Endothelial cell of umbilical vein (primary cell): ENCODE measurements at regions not wholly inside any gene's neighbourhood (a gene's known extent, or its start where the extent isn't known, plus 50 kb on each side); places are given as distances from the start of the nearest gene placed in this dataset.

ENCODE experiments used
- BruUV-seq: library from RNA; stranded (reverse); fragments of 400-500 nt; replicated peaks from 2 replicates; lab custom pipeline; 2021; lab: Mats Ljungman, UMichigan
- CTCF ChIA-PET: fragments of 300-600, 350-600 bp; sonication (Branson Sonifier 250); formaldehyde crosslinking; loops from one replicate; lab custom pipeline; 2021; ENCODE audit warnings: antibody characterized with exemption, inconsistent platforms; lab: Charles Lee
- POLR2A ChIA-PET: fragments of 300-600, 350-600 bp; sonication (Branson Sonifier 250); formaldehyde crosslinking; loops from one replicate; lab custom pipeline; 2021; ENCODE audit warnings: antibody characterized with exemption, inconsistent platforms; lab: Charles Lee
- DNase-seq: peaks from one replicate; pipeline ENCODE4 v3.0.0-alpha.2; 2011; ENCODE audit warnings: low read depth, low spot score
- FAIRE-seq: peaks from 2 replicates; lab custom pipeline; 2011; peaks lifted over from hg19 to GRCh38; lab: Jason Lieb, UNC
- H2AFZ ChIP-seq: 2 replicates; pipeline ENCODE4 v1.6.0; 2012; ENCODE audit warnings: low read depth, low read length, control low read depth, inconsistent platforms
- H3K27ac ChIP-seq: 2 replicates; pipeline ENCODE4 v1.5.1; 2011; ENCODE audit warnings: low read depth, mild to moderate bottlenecking, control low read depth, low read length, moderate library complexity; ENCODE audit not compliant: insufficient read depth
- H3K27me3 ChIP-seq, 2 experiments: 2 replicates each; pipeline versions ENCODE4 v1.6.0 to v1.6.1; 2011; ENCODE audit warnings: low read length in 2 of 2, mixed read lengths in 1 of 2; ENCODE audit not compliant: control insufficient read depth in 2 of 2, insufficient read depth in 2 of 2
- H3K36me3 ChIP-seq, 2 experiments: 2 replicates in 1 of 2; 3 replicates in 1 of 2; pipeline ENCODE4 v1.5.1; 2011; ENCODE audit warnings: low read length in 2 of 2, mild to moderate bottlenecking in 1 of 2, moderate library complexity in 1 of 2; ENCODE audit not compliant: control insufficient read depth in 2 of 2, insufficient read depth in 2 of 2; ENCODE audit errors: extremely low read depth in 1 of 2
- H3K4me1 ChIP-seq: 3 replicates; pipeline ENCODE4 v1.5.1; 2011; ENCODE audit warnings: mild to moderate bottlenecking, low read length; ENCODE audit not compliant: control insufficient read depth, insufficient read depth; ENCODE audit errors: extremely low read depth
- H3K4me2 ChIP-seq: 2 replicates; pipeline ENCODE4 v1.6.1; 2011; ENCODE audit warnings: low read length, control low read depth, mixed read lengths; ENCODE audit not compliant: insufficient read depth
- H3K4me3 ChIP-seq, 3 experiments: fragments of 200-600 bp in 1 of 3; sonication (generic), shearing (Covaris generic) in 1 of 3; replicated peaks in 1 of 3; 2 replicates each; pipeline ENCODE4 v1.5.1; 2011 to 2016; ENCODE audit warnings: control low read depth in 3 of 3, low read length in 3 of 3, mild to moderate bottlenecking in 2 of 3, inconsistent platforms in 1 of 3, low read depth in 1 of 3, moderate library complexity in 1 of 3; ENCODE audit not compliant: insufficient read depth in 1 of 3
- H3K79me2 ChIP-seq: 2 replicates; pipeline ENCODE4 v1.6.0; 2012; ENCODE audit warnings: low read length, inconsistent platforms; ENCODE audit not compliant: control insufficient read depth, insufficient read depth
- H3K9ac ChIP-seq: replicated peaks from 2 replicates; pipeline ENCODE3; 2011; ENCODE audit warnings: low read length, control low read depth; ENCODE audit not compliant: insufficient read depth; ENCODE audit errors: extremely low read depth
- H3K9me1 ChIP-seq: replicated peaks from 3 replicates; pipeline ENCODE4 v1.6.0; 2011; ENCODE audit warnings: mild to moderate bottlenecking, low read length; ENCODE audit not compliant: control insufficient read depth, insufficient read depth; ENCODE audit errors: extremely low read depth
- H3K9me3 ChIP-seq: replicated peaks from 2 replicates; pipeline ENCODE4 v1.5.1; 2012; ENCODE audit warnings: low read length, inconsistent platforms; ENCODE audit not compliant: control insufficient read depth, insufficient read depth
- H4K20me1 ChIP-seq: replicated peaks from 2 replicates; pipeline ENCODE3; 2011; ENCODE audit warnings: mild to moderate bottlenecking, low read length; ENCODE audit not compliant: control insufficient read depth, insufficient read depth; ENCODE audit errors: extremely low read depth
- CTCF ChIP-seq, 2 donors: IDR thresholded peaks; 1 replicate in 1 of 2; 2 replicates in 1 of 2; pipeline ENCODE4 v1.5.1; 2011; ENCODE audit warnings: low read length in 2 of 2, mild to moderate bottlenecking in 2 of 2, moderate library complexity in 2 of 2, control low read depth in 1 of 2, inconsistent platforms in 1 of 2, low read depth in 1 of 2; ENCODE audit not compliant: insufficient read depth in 1 of 2; ENCODE audit errors: extremely low read depth in 1 of 2
- EZH2 ChIP-seq: IDR thresholded peaks from 2 replicates; pipeline ENCODE4 v1.6.1; 2012; ENCODE audit warnings: borderline replicate concordance, low read depth, mild to moderate bottlenecking, moderate library complexity, low read length, inconsistent platforms; ENCODE audit not compliant: severe bottlenecking
- FOS ChIP-seq: IDR thresholded peaks from 2 replicates; pipeline ENCODE4 v1.6.1; 2011; ENCODE audit warnings: mild to moderate bottlenecking, low read length, moderate library complexity, borderline replicate concordance; ENCODE audit not compliant: insufficient read depth
- GATA2 ChIP-seq: IDR thresholded peaks from 2 replicates; pipeline ENCODE4 v1.7.0; 2011; ENCODE audit warnings: low read depth, mild to moderate bottlenecking, moderate library complexity, mixed read lengths, low read length; ENCODE audit not compliant: insufficient read length, insufficient read depth
- JUN ChIP-seq: IDR thresholded peaks from 2 replicates; pipeline ENCODE4 v1.6.1; 2011; ENCODE audit warnings: borderline replicate concordance, low read depth; ENCODE audit not compliant: insufficient read length, insufficient read depth
- MAX ChIP-seq: IDR thresholded peaks from 2 replicates; pipeline ENCODE4 v1.6.1; 2011; ENCODE audit not compliant: insufficient read depth, insufficient read length
- MYC ChIP-seq: IDR thresholded peaks from one replicate; pipeline ENCODE4 v1.6.1; 2011; ENCODE audit warnings: mild to moderate bottlenecking, low read depth, low read length
- POLR2A ChIP-seq: IDR thresholded peaks from 2 replicates; pipeline ENCODE4 v1.6.1; 2012; ENCODE audit warnings: low read depth, mild to moderate bottlenecking, control low read depth, low read length
- POLR2AphosphoS5 ChIP-seq: IDR thresholded peaks from 2 replicates; pipeline ENCODE4 v1.6.1; 2012; ENCODE audit warnings: low read depth, mild to moderate bottlenecking, control low read depth, low read length, moderate library complexity; ENCODE audit not compliant: insufficient read depth
- dilution Hi-C: fragments of 300-500 bp; cut with MboI; formaldehyde crosslinking; loops from one replicate; pipeline ENCODE4 v1.15.0; 2019; ENCODE audit warnings: low sequenced_read_pairs; ENCODE audit not compliant: extremely low pct_ligation_motif_present
- intact Hi-C: fragments of 100-400 bp; cut with micrococcal nuclease; formaldehyde crosslinking; loops from one replicate; pipeline ENCODE4 v1.10.0; 2022

GRCh38 chr7:69076566-69076965 lies 521.7 kb upstream of the AUTS2 start:
- intact Hi-C loops: no loop called here
- no peak for TF ChIP-seq FOS
- no peak for TF ChIP-seq MAX
- TF ChIP-seq POLR2A: no peak
- TF ChIP-seq GATA2: no peak
- no peak for TF ChIP-seq MYC
- TF ChIP-seq POLR2AphosphoS5: no peak
- no peak for TF ChIP-seq EZH2
- TF ChIP-seq JUN: no peak
- TF ChIP-seq CTCF (IDR thresholded peaks at IDR 0.05; ENCODE audit: extremely low read depth in 1 of 2, insufficient read depth in 1 of 2, low read depth in 1 of 2, low read length in 2 of 2): no peak

More at GRCh38 chr7:69076566-69076965, 521.7 kb upstream of the AUTS2 start:
- Histone ChIP-seq H3K9ac (no peak overlapping the region), H2AFZ (no peak overlapping the region), H3K27me3 (no peaks in the 10 kb centered on the region), H3K9me1 (no peaks in the 10 kb centered on the region), H3K4me2 (no peak overlapping the region), H3K79me2 (no peaks in the 10 kb centered on the region), H3K36me3 (no peaks in the 10 kb centered on the region), H3K4me3 (no peak overlapping the region), H3K9me3 (peaks cover 4% of the 10 kb centered on the region), H4K20me1 (no peaks in the 10 kb centered on the region), H3K27ac (no peak overlapping the region), H3K4me1 (no peaks in the 10 kb centered on the region)
- ChIA-PET POLR2A (no interaction called here), CTCF (no interaction called here)
- DNase-seq (no peak), FAIRE-seq (no peak)
- dilution Hi-C loops: no loop called here
- no TSS peak for BruUV-seq
